OCI-LY7 (cell line): ENCODE measurements at regions not wholly inside any gene's neighbourhood (a gene's known extent, or its start where the extent isn't known, plus 50 kb on each side); places are given as distances from the start of the nearest gene placed in this dataset.

Source experiments
- CTCF ChIP-seq: fragments of 200-600 bp; sonication (generic); conservative IDR thresholded peaks from 2 replicates; pipeline ENCODE4 v1.5.1; 2014; ENCODE audit warnings: mild to moderate bottlenecking, antibody characterized with exemption, low read length, moderate library complexity, mixed read lengths
- EZH2phosphoT487 ChIP-seq: fragments of 200-600 bp; sonication (generic); IDR thresholded peaks from 2 replicates; pipeline ENCODE4 v1.6.1; 2018; ENCODE audit warnings: low read depth, borderline replicate concordance, mild to moderate bottlenecking, mixed run types, antibody characterized with exemption, low read length, moderate library complexity, mixed read lengths

- TF ChIP-seq CTCF (no peak), EZH2phosphoT487 (no peak)
Measured at GRCh38 chr7:22631730-22632129, 95.3 kb upstream of the IL6 start.
